Endothelial cell of umbilical vein (primary cell): ENCODE measurements at regions not wholly inside any gene's neighbourhood (a gene's known extent, or its start where the extent isn't known, plus 50 kb on each side); places are given as distances from the start of the nearest gene placed in this dataset.

Experiments
- BruUV-seq: library from RNA; stranded (reverse); fragments of 400-500 nt; replicated peaks from 2 replicates; lab custom pipeline; 2021; lab: Mats Ljungman, UMichigan
- CTCF ChIA-PET: fragments of 300-600, 350-600 bp; sonication (Branson Sonifier 250); formaldehyde crosslinking; loops from one replicate; lab custom pipeline; 2021; ENCODE audit warnings: antibody characterized with exemption, inconsistent platforms; lab: Charles Lee
- POLR2A ChIA-PET: fragments of 300-600, 350-600 bp; sonication (Branson Sonifier 250); formaldehyde crosslinking; loops from one replicate; lab custom pipeline; 2021; ENCODE audit warnings: antibody characterized with exemption, inconsistent platforms; lab: Charles Lee
- DNase-seq: peaks from one replicate; pipeline ENCODE4 v3.0.0-alpha.2; 2011; ENCODE audit warnings: low read depth, low spot score
- FAIRE-seq: peaks from 2 replicates; lab custom pipeline; 2011; peaks lifted over from hg19 to GRCh38; lab: Jason Lieb, UNC
- H2AFZ ChIP-seq: 2 replicates; pipeline ENCODE4 v1.6.0; 2012; ENCODE audit warnings: low read depth, low read length, control low read depth, inconsistent platforms
- H3K27ac ChIP-seq: 2 replicates; pipeline ENCODE4 v1.5.1; 2011; ENCODE audit warnings: low read depth, mild to moderate bottlenecking, control low read depth, low read length, moderate library complexity; ENCODE audit not compliant: insufficient read depth
- H3K27me3 ChIP-seq, 2 experiments: 2 replicates each; pipeline versions ENCODE4 v1.6.0 to v1.6.1; 2011; ENCODE audit warnings: low read length in 2 of 2, mixed read lengths in 1 of 2; ENCODE audit not compliant: control insufficient read depth in 2 of 2, insufficient read depth in 2 of 2
- H3K36me3 ChIP-seq, 2 experiments: 2 replicates in 1 of 2; 3 replicates in 1 of 2; pipeline ENCODE4 v1.5.1; 2011; ENCODE audit warnings: low read length in 2 of 2, mild to moderate bottlenecking in 1 of 2, moderate library complexity in 1 of 2; ENCODE audit not compliant: control insufficient read depth in 2 of 2, insufficient read depth in 2 of 2; ENCODE audit errors: extremely low read depth in 1 of 2
- H3K4me1 ChIP-seq: 3 replicates; pipeline ENCODE4 v1.5.1; 2011; ENCODE audit warnings: mild to moderate bottlenecking, low read length; ENCODE audit not compliant: control insufficient read depth, insufficient read depth; ENCODE audit errors: extremely low read depth
- H3K4me2 ChIP-seq: 2 replicates; pipeline ENCODE4 v1.6.1; 2011; ENCODE audit warnings: low read length, control low read depth, mixed read lengths; ENCODE audit not compliant: insufficient read depth
- H3K4me3 ChIP-seq, 3 experiments: fragments of 200-600 bp in 1 of 3; sonication (generic), shearing (Covaris generic) in 1 of 3; replicated peaks in 1 of 3; 2 replicates each; pipeline ENCODE4 v1.5.1; 2011 to 2016; ENCODE audit warnings: control low read depth in 3 of 3, low read length in 3 of 3, mild to moderate bottlenecking in 2 of 3, inconsistent platforms in 1 of 3, low read depth in 1 of 3, moderate library complexity in 1 of 3; ENCODE audit not compliant: insufficient read depth in 1 of 3
- H3K79me2 ChIP-seq: 2 replicates; pipeline ENCODE4 v1.6.0; 2012; ENCODE audit warnings: low read length, inconsistent platforms; ENCODE audit not compliant: control insufficient read depth, insufficient read depth
- H3K9ac ChIP-seq: replicated peaks from 2 replicates; pipeline ENCODE3; 2011; ENCODE audit warnings: low read length, control low read depth; ENCODE audit not compliant: insufficient read depth; ENCODE audit errors: extremely low read depth
- H3K9me1 ChIP-seq: replicated peaks from 3 replicates; pipeline ENCODE4 v1.6.0; 2011; ENCODE audit warnings: mild to moderate bottlenecking, low read length; ENCODE audit not compliant: control insufficient read depth, insufficient read depth; ENCODE audit errors: extremely low read depth
- H3K9me3 ChIP-seq: replicated peaks from 2 replicates; pipeline ENCODE4 v1.5.1; 2012; ENCODE audit warnings: low read length, inconsistent platforms; ENCODE audit not compliant: control insufficient read depth, insufficient read depth
- H4K20me1 ChIP-seq: replicated peaks from 2 replicates; pipeline ENCODE3; 2011; ENCODE audit warnings: mild to moderate bottlenecking, low read length; ENCODE audit not compliant: control insufficient read depth, insufficient read depth; ENCODE audit errors: extremely low read depth
- CTCF ChIP-seq, 2 donors: IDR thresholded peaks; 1 replicate in 1 of 2; 2 replicates in 1 of 2; pipeline ENCODE4 v1.5.1; 2011; ENCODE audit warnings: low read length in 2 of 2, mild to moderate bottlenecking in 2 of 2, moderate library complexity in 2 of 2, control low read depth in 1 of 2, inconsistent platforms in 1 of 2, low read depth in 1 of 2; ENCODE audit not compliant: insufficient read depth in 1 of 2; ENCODE audit errors: extremely low read depth in 1 of 2
- EZH2 ChIP-seq: IDR thresholded peaks from 2 replicates; pipeline ENCODE4 v1.6.1; 2012; ENCODE audit warnings: borderline replicate concordance, low read depth, mild to moderate bottlenecking, moderate library complexity, low read length, inconsistent platforms; ENCODE audit not compliant: severe bottlenecking
- FOS ChIP-seq: IDR thresholded peaks from 2 replicates; pipeline ENCODE4 v1.6.1; 2011; ENCODE audit warnings: mild to moderate bottlenecking, low read length, moderate library complexity, borderline replicate concordance; ENCODE audit not compliant: insufficient read depth
- GATA2 ChIP-seq: IDR thresholded peaks from 2 replicates; pipeline ENCODE4 v1.7.0; 2011; ENCODE audit warnings: low read depth, mild to moderate bottlenecking, moderate library complexity, mixed read lengths, low read length; ENCODE audit not compliant: insufficient read length, insufficient read depth
- JUN ChIP-seq: IDR thresholded peaks from 2 replicates; pipeline ENCODE4 v1.6.1; 2011; ENCODE audit warnings: borderline replicate concordance, low read depth; ENCODE audit not compliant: insufficient read length, insufficient read depth
- MAX ChIP-seq: IDR thresholded peaks from 2 replicates; pipeline ENCODE4 v1.6.1; 2011; ENCODE audit not compliant: insufficient read depth, insufficient read length
- MYC ChIP-seq: IDR thresholded peaks from one replicate; pipeline ENCODE4 v1.6.1; 2011; ENCODE audit warnings: mild to moderate bottlenecking, low read depth, low read length
- POLR2A ChIP-seq: IDR thresholded peaks from 2 replicates; pipeline ENCODE4 v1.6.1; 2012; ENCODE audit warnings: low read depth, mild to moderate bottlenecking, control low read depth, low read length
- POLR2AphosphoS5 ChIP-seq: IDR thresholded peaks from 2 replicates; pipeline ENCODE4 v1.6.1; 2012; ENCODE audit warnings: low read depth, mild to moderate bottlenecking, control low read depth, low read length, moderate library complexity; ENCODE audit not compliant: insufficient read depth
- dilution Hi-C: fragments of 300-500 bp; cut with MboI; formaldehyde crosslinking; loops from one replicate; pipeline ENCODE4 v1.15.0; 2019; ENCODE audit warnings: low sequenced_read_pairs; ENCODE audit not compliant: extremely low pct_ligation_motif_present
- intact Hi-C: fragments of 100-400 bp; cut with micrococcal nuclease; formaldehyde crosslinking; loops from one replicate; pipeline ENCODE4 v1.10.0; 2022

GRCh38 chr10:21385536-21385935, 139.9 kb downstream of the SKIDA1 start:
- POLR2A ChIA-PET: no interaction called here

More at GRCh38 chr10:21385536-21385935, 139.9 kb downstream of the SKIDA1 start:
- H3K4me3 ChIP-seq: no peak overlapping the region
- H3K27me3 ChIP-seq: no peaks in the 10 kb centered on the region
- H3K79me2 ChIP-seq: no peaks in the 10 kb centered on the region
- no peaks in the 10 kb centered on the region for H4K20me1 ChIP-seq
- H3K4me2 ChIP-seq: no peak overlapping the region
- no TSS peak for BruUV-seq
- DNase-seq (no peak), FAIRE-seq (no peak)
- CTCF ChIA-PET: interaction anchor here (0.6 to 1.3 kb wide), 2 partner anchors 13 to 106 kb away, joined by 3 read pairs; no protein-coding TSS in a partner anchor
- H3K36me3 ChIP-seq: no peaks in the 10 kb centered on the region
- no peak overlapping the region for H2AFZ ChIP-seq
- dilution Hi-C loops: no loop called here
- TF ChIP-seq MAX (no peak), GATA2 (no peak), FOS (no peak), POLR2A (no peak), EZH2 (no peak), MYC (no peak), JUN (no peak), POLR2AphosphoS5 (no peak), CTCF (IDR thresholded peaks at IDR 0.05; ENCODE audit: extremely low read depth in 1 of 2, insufficient read depth in 1 of 2, low read depth in 1 of 2, low read length in 2 of 2) (no peak)
- no peaks in the 10 kb centered on the region for H3K4me1 ChIP-seq
- no peaks in the 10 kb centered on the region for H3K9me1 ChIP-seq
- no peak overlapping the region for H3K27ac ChIP-seq
- H3K9me3 ChIP-seq: no peaks in the 10 kb centered on the region
- intact Hi-C loops: no loop called here
- H3K9ac ChIP-seq: no peak overlapping the region
